ENCODE measurements at regions not wholly inside any gene's neighbourhood (a gene's known extent, or its start where the extent isn't known, plus 50 kb on each side); places are given as distances from the start of the nearest gene placed in this dataset.

DNA sequence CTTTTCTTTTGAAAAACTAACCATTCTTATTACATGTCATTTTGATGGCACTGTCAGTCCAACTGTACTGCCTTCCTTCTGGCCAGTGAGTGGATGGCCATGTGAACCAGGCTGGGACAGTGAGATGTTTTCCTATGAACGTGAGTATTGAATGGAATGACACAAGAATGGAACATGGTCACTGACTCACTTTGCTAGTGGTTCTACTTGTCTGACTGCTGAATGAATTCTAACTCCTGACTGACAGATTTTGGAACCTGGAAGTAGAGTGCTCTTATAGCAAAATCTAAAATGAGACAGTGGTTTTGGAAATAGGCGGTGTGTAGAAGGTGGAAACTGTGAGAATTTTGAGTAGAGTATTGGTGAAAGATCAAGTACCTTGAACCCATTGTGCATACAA, 606.9 kb upstream of the KCNMB2 start:
- Histone ChIP-seq H2AFZ (ENCODE audit: low read length) (no peak overlapping the region), H3K36me3 (ENCODE audit: insufficient read depth, low read length) (no peaks in the 10 kb centered on the region), H3K4me2 (ENCODE audit: insufficient read depth, low read length) (no peak overlapping the region), H3K4me3 (ENCODE audit: insufficient read depth, low read length) (no peak overlapping the region), H3K4me1 (ENCODE audit: insufficient read depth, low read length) (peaks cover 47% of the 10 kb centered on the region), H3K9me3 (ENCODE audit: low read depth, low read length) (no peaks in the 10 kb centered on the region), H3K27ac (ENCODE audit: low read depth, low read length) (no peak overlapping the region), H3K79me2 (ENCODE audit: insufficient read depth, low read length) (no peaks in the 10 kb centered on the region), H4K20me1 (ENCODE audit: insufficient read depth, low read length) (no peaks in the 10 kb centered on the region), H3K27me3 (ENCODE audit: insufficient read depth, low read length) (no peaks in the 10 kb centered on the region)
- TF ChIP-seq, protein P1, sequence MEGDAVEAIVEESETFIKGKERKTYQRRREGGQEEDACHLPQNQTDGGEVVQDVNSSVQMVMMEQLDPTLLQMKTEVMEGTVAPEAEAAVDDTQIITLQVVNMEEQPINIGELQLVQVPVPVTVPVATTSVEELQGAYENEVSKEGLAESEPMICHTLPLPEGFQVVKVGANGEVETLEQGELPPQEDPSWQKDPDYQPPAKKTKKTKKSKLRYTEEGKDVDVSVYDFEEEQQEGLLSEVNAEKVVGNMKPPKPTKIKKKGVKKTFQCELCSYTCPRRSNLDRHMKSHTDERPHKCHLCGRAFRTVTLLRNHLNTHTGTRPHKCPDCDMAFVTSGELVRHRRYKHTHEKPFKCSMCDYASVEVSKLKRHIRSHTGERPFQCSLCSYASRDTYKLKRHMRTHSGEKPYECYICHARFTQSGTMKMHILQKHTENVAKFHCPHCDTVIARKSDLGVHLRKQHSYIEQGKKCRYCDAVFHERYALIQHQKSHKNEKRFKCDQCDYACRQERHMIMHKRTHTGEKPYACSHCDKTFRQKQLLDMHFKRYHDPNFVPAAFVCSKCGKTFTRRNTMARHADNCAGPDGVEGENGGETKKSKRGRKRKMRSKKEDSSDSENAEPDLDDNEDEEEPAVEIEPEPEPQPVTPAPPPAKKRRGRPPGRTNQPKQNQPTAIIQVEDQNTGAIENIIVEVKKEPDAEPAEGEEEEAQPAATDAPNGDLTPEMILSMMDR (IDR thresholded peaks at IDR 0.05; ENCODE audit: extremely low read depth, low read depth, low read length) = no peak
- DNase-seq (ENCODE audit: insufficient read length, low spot score, missing footprints) = no peak

DNA sequence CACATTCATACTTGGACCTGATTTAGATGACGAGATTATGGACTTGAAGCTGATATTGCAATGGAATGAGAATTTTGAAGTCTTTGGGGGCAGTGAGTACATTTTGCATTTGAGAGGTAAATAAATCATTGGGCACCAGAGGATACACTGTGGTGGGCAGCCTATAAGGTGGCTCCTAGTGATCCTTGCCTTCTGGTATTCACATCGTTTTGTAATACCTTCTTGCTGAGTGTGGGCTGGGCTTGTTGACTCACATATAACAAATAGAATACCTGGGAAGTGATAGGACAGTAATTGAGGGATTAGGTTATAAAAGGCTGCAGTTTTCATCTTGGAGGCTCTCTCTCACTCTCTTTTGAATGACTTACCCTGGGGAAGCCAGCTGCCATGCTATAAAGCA, 605.5 kb upstream of the KCNMB2 start:
- H3K79me2 ChIP-seq (ENCODE audit: insufficient read depth, low read length) = no peaks in the 10 kb centered on the region
- H4K20me1 ChIP-seq (ENCODE audit: insufficient read depth, low read length) = no peaks in the 10 kb centered on the region
- H2AFZ ChIP-seq (ENCODE audit: low read length) = no peak overlapping the region
- no peaks in the 10 kb centered on the region for H3K9me3 ChIP-seq (ENCODE audit: low read depth, low read length)
- H3K27me3 ChIP-seq (ENCODE audit: insufficient read depth, low read length) = no peaks in the 10 kb centered on the region
- no peak for DNase-seq (ENCODE audit: insufficient read length, low spot score, missing footprints)
- TF ChIP-seq, protein P1 (IDR thresholded peaks at IDR 0.05; ENCODE audit: extremely low read depth, low read depth, low read length) = no peak
- no peak overlapping the region for H3K4me2 ChIP-seq (ENCODE audit: insufficient read depth, low read length)
- H3K27ac ChIP-seq (ENCODE audit: low read depth, low read length) = no peak overlapping the region
- H3K36me3 ChIP-seq (ENCODE audit: insufficient read depth, low read length) = no peaks in the 10 kb centered on the region
- H3K4me3 ChIP-seq (ENCODE audit: insufficient read depth, low read length) = no peak overlapping the region
- peaks cover 51% of the 10 kb centered on the region for H3K4me1 ChIP-seq (ENCODE audit: insufficient read depth, low read length)

DNA sequence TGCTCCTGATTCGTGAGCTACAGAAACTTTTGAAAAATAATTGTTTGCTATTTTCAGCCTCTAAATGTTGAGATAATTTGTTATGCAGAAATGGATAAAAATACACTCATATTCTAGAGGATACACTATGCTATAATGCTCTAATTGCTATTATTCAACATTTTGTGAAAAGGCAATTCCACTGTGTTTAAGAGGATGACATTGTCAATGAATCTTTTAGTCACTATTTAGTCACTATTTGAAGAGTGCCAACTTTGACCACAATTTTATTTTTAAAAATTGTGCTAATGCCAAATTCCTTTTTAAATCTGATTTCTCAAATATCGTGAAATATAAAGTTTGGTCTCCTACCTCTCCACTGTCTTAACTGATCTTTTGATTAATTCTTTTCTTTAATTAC, 604.9 kb upstream of the KCNMB2 start:
- TF ChIP-seq, protein P1 (IDR thresholded peaks at IDR 0.05; ENCODE audit: extremely low read depth, low read depth, low read length) = no peak
- Histone ChIP-seq H3K36me3 (ENCODE audit: insufficient read depth, low read length) (no peaks in the 10 kb centered on the region), H4K20me1 (ENCODE audit: insufficient read depth, low read length) (no peaks in the 10 kb centered on the region), H3K4me1 (ENCODE audit: insufficient read depth, low read length) (peaks cover 51% of the 10 kb centered on the region), H3K4me3 (ENCODE audit: insufficient read depth, low read length) (no peak overlapping the region), H3K27me3 (ENCODE audit: insufficient read depth, low read length) (no peaks in the 10 kb centered on the region), H2AFZ (ENCODE audit: low read length) (no peak overlapping the region), H3K9me3 (ENCODE audit: low read depth, low read length) (no peaks in the 10 kb centered on the region), H3K4me2 (ENCODE audit: insufficient read depth, low read length) (no peak overlapping the region), H3K79me2 (ENCODE audit: insufficient read depth, low read length) (no peaks in the 10 kb centered on the region), H3K27ac (ENCODE audit: low read depth, low read length) (peak overlapping the region; percentile 40)
- DNase-seq (ENCODE audit: insufficient read length, low spot score, missing footprints) = no peak

DNA sequence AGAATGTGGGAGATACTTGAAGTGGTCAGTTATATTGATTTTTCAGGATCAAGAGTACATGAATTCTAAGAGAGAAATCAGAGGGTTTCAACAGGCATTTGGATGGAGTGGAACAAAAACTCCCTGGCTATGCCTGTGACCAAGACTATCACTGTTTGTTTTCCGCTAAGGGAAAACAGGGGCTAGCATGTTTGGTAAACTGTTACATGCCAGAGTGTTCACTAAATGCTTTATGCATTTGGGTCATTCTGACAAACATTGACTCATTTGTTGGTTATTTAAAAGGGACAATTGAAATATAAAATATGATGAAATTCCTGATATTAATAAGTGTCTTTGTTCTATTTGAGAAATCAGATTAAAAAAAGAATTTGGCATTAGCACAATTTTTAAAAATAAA, 603.9 kb upstream of the KCNMB2 start:
- Histone ChIP-seq H3K79me2 (ENCODE audit: insufficient read depth, low read length) (no peaks in the 10 kb centered on the region), H3K4me2 (ENCODE audit: insufficient read depth, low read length) (no peak overlapping the region), H3K27ac (ENCODE audit: low read depth, low read length) (peak overlapping the region; percentile 40), H3K27me3 (ENCODE audit: insufficient read depth, low read length) (no peaks in the 10 kb centered on the region), H3K36me3 (ENCODE audit: insufficient read depth, low read length) (no peaks in the 10 kb centered on the region), H3K4me3 (ENCODE audit: insufficient read depth, low read length) (no peak overlapping the region), H3K9me3 (ENCODE audit: low read depth, low read length) (no peaks in the 10 kb centered on the region), H3K4me1 (ENCODE audit: insufficient read depth, low read length) (peaks cover 51% of the 10 kb centered on the region), H4K20me1 (ENCODE audit: insufficient read depth, low read length) (no peaks in the 10 kb centered on the region), H2AFZ (ENCODE audit: low read length) (no peak overlapping the region)
- TF ChIP-seq, protein P1 (IDR thresholded peaks at IDR 0.05; ENCODE audit: extremely low read depth, low read depth, low read length) = no peak
- DNase-seq (ENCODE audit: insufficient read length, low spot score, missing footprints) = peak; percentile 41

Measured in osteoblast (primary cell).